ENCODE measurements at regions not wholly inside any gene's neighbourhood (a gene's known extent, or its start where the extent isn't known, plus 50 kb on each side); places are given as distances from the start of the nearest gene placed in this dataset.

DNA sequence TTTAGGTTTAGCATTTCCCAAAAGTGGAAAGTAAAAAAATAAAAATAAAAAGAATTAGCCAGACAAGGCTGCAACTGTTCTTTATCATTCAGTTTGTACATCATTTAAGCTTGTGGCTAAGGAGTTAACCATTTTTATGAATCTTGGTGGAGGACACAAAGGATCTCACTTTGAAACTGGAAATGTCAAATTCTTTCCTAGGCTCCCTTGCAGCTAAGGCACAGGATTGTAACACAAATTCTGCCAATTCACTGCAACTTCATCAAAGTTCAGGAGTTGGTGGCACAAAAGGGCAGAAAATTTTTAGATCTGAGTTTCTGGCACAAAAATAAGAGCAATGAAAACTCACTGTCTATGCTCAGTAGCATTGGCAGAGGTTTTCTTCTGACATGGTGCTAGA is 211.2 kb upstream of the SYT10 start:
- H3K4me3 ChIP-seq (ENCODE audit: low read depth, low read length) = no peak overlapping the region
- TF ChIP-seq, protein P1, sequence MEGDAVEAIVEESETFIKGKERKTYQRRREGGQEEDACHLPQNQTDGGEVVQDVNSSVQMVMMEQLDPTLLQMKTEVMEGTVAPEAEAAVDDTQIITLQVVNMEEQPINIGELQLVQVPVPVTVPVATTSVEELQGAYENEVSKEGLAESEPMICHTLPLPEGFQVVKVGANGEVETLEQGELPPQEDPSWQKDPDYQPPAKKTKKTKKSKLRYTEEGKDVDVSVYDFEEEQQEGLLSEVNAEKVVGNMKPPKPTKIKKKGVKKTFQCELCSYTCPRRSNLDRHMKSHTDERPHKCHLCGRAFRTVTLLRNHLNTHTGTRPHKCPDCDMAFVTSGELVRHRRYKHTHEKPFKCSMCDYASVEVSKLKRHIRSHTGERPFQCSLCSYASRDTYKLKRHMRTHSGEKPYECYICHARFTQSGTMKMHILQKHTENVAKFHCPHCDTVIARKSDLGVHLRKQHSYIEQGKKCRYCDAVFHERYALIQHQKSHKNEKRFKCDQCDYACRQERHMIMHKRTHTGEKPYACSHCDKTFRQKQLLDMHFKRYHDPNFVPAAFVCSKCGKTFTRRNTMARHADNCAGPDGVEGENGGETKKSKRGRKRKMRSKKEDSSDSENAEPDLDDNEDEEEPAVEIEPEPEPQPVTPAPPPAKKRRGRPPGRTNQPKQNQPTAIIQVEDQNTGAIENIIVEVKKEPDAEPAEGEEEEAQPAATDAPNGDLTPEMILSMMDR (conservative IDR thresholded peaks at IDR 0.05; ENCODE audit: low read depth, low read length) = no peak
- DNase-seq (ENCODE audit: low read depth) = no peak

- H3K4me3 ChIP-seq (ENCODE audit: low read depth, low read length) = no peak overlapping the region
- no peak for DNase-seq (ENCODE audit: low read depth)
- TF ChIP-seq, protein P1 (conservative IDR thresholded peaks at IDR 0.05; ENCODE audit: low read depth, low read length) = no peak
Measured at GRCh38 chr12:33653362-33653761, 213.7 kb upstream of the SYT10 start.

- DNase-seq (ENCODE audit: low read depth) = no peak
- TF ChIP-seq, protein P1 (conservative IDR thresholded peaks at IDR 0.05; ENCODE audit: low read depth, low read length) = no peak
- no peak overlapping the region for H3K4me3 ChIP-seq (ENCODE audit: low read depth, low read length)
Measured at GRCh38 chr12:33654313-33654712, 214.7 kb upstream of the SYT10 start.

DNA sequence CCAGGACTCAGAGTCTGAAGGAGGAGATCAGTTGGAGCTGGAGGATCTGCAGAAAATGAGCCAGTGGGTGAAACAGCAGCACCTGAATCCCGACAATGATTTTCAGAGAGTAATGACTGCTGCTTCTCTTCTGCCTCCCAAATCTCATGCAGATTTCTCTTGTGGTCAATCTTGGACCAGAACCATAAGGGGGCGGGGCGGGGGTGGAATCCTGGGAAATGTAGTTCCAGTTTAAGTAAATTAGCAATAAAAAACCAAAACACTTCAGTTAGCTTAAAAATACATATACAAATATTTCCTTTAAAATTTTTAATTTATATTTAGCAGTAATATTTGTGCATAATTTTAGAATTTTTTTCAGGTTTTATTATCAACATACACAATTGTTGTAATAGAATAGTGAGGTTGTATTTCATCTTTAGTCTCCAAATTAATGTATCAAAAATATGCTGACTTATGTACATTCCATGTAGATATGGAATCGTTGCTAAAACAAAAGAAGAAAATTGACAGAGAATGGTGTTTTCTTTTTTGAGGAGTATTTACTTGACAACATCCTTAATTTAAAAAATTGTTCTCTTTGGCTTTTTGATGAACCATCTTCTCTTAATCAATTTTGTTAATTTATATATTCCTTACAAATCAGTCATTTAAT is 223.5 kb upstream of the SYT10 start:
- TF ChIP-seq, protein P1 (conservative IDR thresholded peaks at IDR 0.05; ENCODE audit: low read depth, low read length) = no peak
- H3K4me3 ChIP-seq (ENCODE audit: low read depth, low read length) = no peak overlapping the region
- DNase-seq (ENCODE audit: low read depth) = no peak

- TF ChIP-seq, protein P1 (conservative IDR thresholded peaks at IDR 0.05; ENCODE audit: low read depth, low read length) = no peak
- no peak for DNase-seq (ENCODE audit: low read depth)
- no peak overlapping the region for H3K4me3 ChIP-seq (ENCODE audit: low read depth, low read length)
Measured at GRCh38 chr12:33669349-33669748, 229.7 kb upstream of the SYT10 start.

GRCh38 chr12:33670284-33670683 is 230.7 kb upstream of the SYT10 start:
- TF ChIP-seq, protein P1 (conservative IDR thresholded peaks at IDR 0.05; ENCODE audit: low read depth, low read length) = no peak
- no peak overlapping the region for H3K4me3 ChIP-seq (ENCODE audit: low read depth, low read length)
- no peak for DNase-seq (ENCODE audit: low read depth)

- TF ChIP-seq, protein P1 (conservative IDR thresholded peaks at IDR 0.05; ENCODE audit: low read depth, low read length) = no peak
- DNase-seq (ENCODE audit: low read depth) = no peak
- no peak overlapping the region for H3K4me3 ChIP-seq (ENCODE audit: low read depth, low read length)
Measured at GRCh38 chr12:33671676-33672075, 232.1 kb upstream of the SYT10 start.
